ENCODE measurements at regions not wholly inside any gene's neighbourhood (a gene's known extent, or its start where the extent isn't known, plus 50 kb on each side); places are given as distances from the start of the nearest gene placed in this dataset.

GRCh38 chr4:166637816-166638215, 596.5 kb downstream of the SPOCK3 start:
- DNase-seq (ENCODE audit: insufficient read length, low spot score) (no peak), FAIRE-seq (no peak)
- no peak for TF ChIP-seq CTCF (IDR thresholded peaks at IDR 0.05; ENCODE audit: insufficient read depth, missing control alignments)

- FAIRE-seq (no peak), DNase-seq (ENCODE audit: insufficient read length, low spot score) (no peak)
- no peak for TF ChIP-seq CTCF (IDR thresholded peaks at IDR 0.05; ENCODE audit: insufficient read depth, missing control alignments)
Observed at GRCh38 chr4:166655231-166655630, 579.1 kb downstream of the SPOCK3 start.

GRCh38 chr4:166655705-166656104, 578.6 kb downstream of the SPOCK3 start:
- no peak for TF ChIP-seq CTCF (IDR thresholded peaks at IDR 0.05; ENCODE audit: insufficient read depth, missing control alignments)
- no peak for DNase-seq (ENCODE audit: insufficient read length, low spot score)
- no peak for FAIRE-seq

GRCh38 chr4:166657261-166657660, 577.0 kb downstream of the SPOCK3 start:
- DNase-seq (ENCODE audit: insufficient read length, low spot score) (no peak), FAIRE-seq (no peak)
- TF ChIP-seq CTCF (IDR thresholded peaks at IDR 0.05; ENCODE audit: insufficient read depth, missing control alignments): no peak

GRCh38 chr4:166658585-166658984, 575.7 kb downstream of the SPOCK3 start:
- DNase-seq (ENCODE audit: insufficient read length, low spot score): no peak
- FAIRE-seq: no peak
- no peak for TF ChIP-seq CTCF (IDR thresholded peaks at IDR 0.05; ENCODE audit: insufficient read depth, missing control alignments)

GRCh38 chr4:166662266-166662843, 571.9 kb downstream of the SPOCK3 start:
- DNase-seq (ENCODE audit: insufficient read length, low spot score): no peak
- no peak for TF ChIP-seq CTCF (IDR thresholded peaks at IDR 0.05; ENCODE audit: insufficient read depth, missing control alignments)
- FAIRE-seq: no peak

GRCh38 chr4:166670341-166670740, 564.0 kb downstream of the SPOCK3 start:
- TF ChIP-seq CTCF (IDR thresholded peaks at IDR 0.05; ENCODE audit: insufficient read depth, missing control alignments): no peak
- FAIRE-seq: no peak

More at GRCh38 chr4:166670341-166670740, 564.0 kb downstream of the SPOCK3 start:
- DNase-seq (ENCODE audit: insufficient read length, low spot score): no peak

Data from D721Med (cell line).